ENCODE measurements at regions not wholly inside any gene's neighbourhood (a gene's known extent, or its start where the extent isn't known, plus 50 kb on each side); places are given as distances from the start of the nearest gene placed in this dataset.

DNA sequence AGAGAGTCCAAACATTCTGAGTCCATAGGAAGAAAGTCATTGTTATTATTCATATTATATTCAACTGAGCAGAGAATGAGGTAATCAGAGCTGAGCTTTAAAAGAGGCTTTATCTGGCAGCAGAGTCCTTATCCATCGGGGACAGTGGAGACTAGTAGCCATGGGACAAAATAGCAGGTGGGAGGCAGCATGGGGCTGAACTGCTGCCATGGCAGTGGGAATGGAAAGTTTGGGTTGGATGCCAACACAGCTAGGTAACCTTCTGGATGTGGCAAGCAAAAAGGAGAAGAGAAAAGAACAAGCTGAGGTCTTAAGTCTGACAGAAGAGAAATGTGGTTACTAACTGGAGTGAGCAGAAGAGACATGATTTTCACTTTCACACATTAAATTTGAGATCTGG, 71.0 kb upstream of the CDKN3 start:
- no peak for TF ChIP-seq TBP (IDR thresholded peaks at IDR 0.05; ENCODE audit: low read depth, low read length)
- no peak for TF ChIP-seq SIN3A (conservative IDR thresholded peaks at IDR 0.05 in 1 of 2, IDR thresholded peaks at IDR 0.05 in 1 of 2; ENCODE audit: low read depth in 1 of 2, low read length in 2 of 2)
- no peak for TF ChIP-seq MAFK (IDR thresholded peaks at IDR 0.05; ENCODE audit: low read depth, low read length)
- ChIA-PET CTCF (ENCODE audit: partially characterized antibody) (interaction anchor here (0.5 to 2.0 kb wide), 4 partner anchors 13 to 788 kb away, joined by 3 to 4 read pairs (median 4); no protein-coding TSS in a partner anchor), POLR2A (ENCODE audit: partially characterized antibody) (no interaction called here)
- no peak overlapping the region for H2AK5ac ChIP-seq (ENCODE audit: low read depth, low read length)
- H2BK20ac ChIP-seq (ENCODE audit: low read length): no peak overlapping the region
- no peaks in the 10 kb centered on the region for H3K4me1 ChIP-seq (replicated peaks in 1 of 4; ENCODE audit: control insufficient read depth in 3 of 4, insufficient read depth in 4 of 4, low read length in 3 of 4)
- no peaks in the 10 kb centered on the region for H4K20me1 ChIP-seq (replicated peaks in 1 of 2; ENCODE audit: control insufficient read depth in 1 of 2, insufficient read depth in 2 of 2, low read length in 2 of 2)
- H3K9me3 ChIP-seq (ENCODE audit: insufficient read depth in 2 of 2, low read depth in 1 of 2, low read length in 1 of 2): no peaks in the 10 kb centered on the region
- no peak overlapping the region for H2BK12ac ChIP-seq (ENCODE audit: low read depth, low read length)
- no peak overlapping the region for H2BK120ac ChIP-seq (replicated peaks; ENCODE audit: low read depth, low read length)
- no peak overlapping the region for H4K91ac ChIP-seq (replicated peaks; ENCODE audit: insufficient read length, low read length)
- no peak overlapping the region for H3K23ac ChIP-seq (ENCODE audit: insufficient read length)
- no peaks in the 10 kb centered on the region; a peak in 1 of 7 replicates for H3K27me3 ChIP-seq (replicated peaks in 1 of 4; ENCODE audit: control insufficient read depth in 3 of 4, extremely low read depth in 1 of 4, insufficient read depth in 3 of 4, low read length in 3 of 4)
- H2BK5ac ChIP-seq (ENCODE audit: low read depth, low read length): no peak overlapping the region
- H3K18ac ChIP-seq (ENCODE audit: extremely low read depth, low read length): no peak overlapping the region
- H4K8ac ChIP-seq (ENCODE audit: extremely low read depth, insufficient read depth, low read length): no peak overlapping the region
- DNase-seq (ENCODE audit: low read depth in 1 of 2, low spot score in 2 of 2): no peak
- 94% methylated on average over 1 of the region's 1 CpG; no CpG with 5 or more reads in 1 of the 2 experiments for WGBS, 2 experiments (ENCODE audit: extremely low coverage in 1 of 2, insufficient coverage in 1 of 2, insufficient read length in 1 of 2, insufficient replicate concordance in 2 of 2, low coverage in 1 of 2, low lambda C conversion rate in 2 of 2, missing lambda C conversion rate in 1 of 2)
- no peak overlapping the region for H3K14ac ChIP-seq (ENCODE audit: insufficient read length)
- H3K9ac ChIP-seq (replicated peaks in 1 of 4; ENCODE audit: extremely low read depth in 1 of 4, low read depth in 3 of 4, low read length in 3 of 4): no peak overlapping the region
- no peak overlapping the region for H3K27ac ChIP-seq (ENCODE audit: low read depth, low read length)
- H3K4me2 ChIP-seq (ENCODE audit: insufficient read depth in 1 of 2, low read depth in 2 of 2, low read length in 2 of 2): no peak overlapping the region
- H3K79me2 ChIP-seq (ENCODE audit: control insufficient read depth in 1 of 2, insufficient read depth in 2 of 2, low read length in 2 of 2): no peaks in the 10 kb centered on the region
- H3K23me2 ChIP-seq (ENCODE audit: low read depth, low read length): no peaks in the 10 kb centered on the region
- no peak overlapping the region for H3K4ac ChIP-seq (replicated peaks; ENCODE audit: insufficient read length, low read depth, low read length)
- no peak for FAIRE-seq
- no peak overlapping the region for H3K4me3 ChIP-seq (ENCODE audit: extremely low read depth in 1 of 4, insufficient read depth in 2 of 4, low read depth in 3 of 4, low read length in 4 of 4)
- no peaks in the 10 kb centered on the region for H3K79me1 ChIP-seq (ENCODE audit: low read depth, low read length)
- H2AFZ ChIP-seq (ENCODE audit: low read length): no peak overlapping the region
- H4K5ac ChIP-seq (ENCODE audit: insufficient read length, low read depth, low read length): no peak overlapping the region
- H2BK15ac ChIP-seq (ENCODE audit: low read length): no peak overlapping the region
- no peak overlapping the region for H3K56ac ChIP-seq (replicated peaks; ENCODE audit: insufficient read length, low read depth, low read length)
- no peaks in the 10 kb centered on the region for H3K36me3 ChIP-seq (ENCODE audit: control insufficient read depth in 2 of 4, insufficient read depth in 4 of 4, low read length in 3 of 4)
